ENCODE measurements at regions not wholly inside any gene's neighbourhood (a gene's known extent, or its start where the extent isn't known, plus 50 kb on each side); places are given as distances from the start of the nearest gene placed in this dataset.

DNA sequence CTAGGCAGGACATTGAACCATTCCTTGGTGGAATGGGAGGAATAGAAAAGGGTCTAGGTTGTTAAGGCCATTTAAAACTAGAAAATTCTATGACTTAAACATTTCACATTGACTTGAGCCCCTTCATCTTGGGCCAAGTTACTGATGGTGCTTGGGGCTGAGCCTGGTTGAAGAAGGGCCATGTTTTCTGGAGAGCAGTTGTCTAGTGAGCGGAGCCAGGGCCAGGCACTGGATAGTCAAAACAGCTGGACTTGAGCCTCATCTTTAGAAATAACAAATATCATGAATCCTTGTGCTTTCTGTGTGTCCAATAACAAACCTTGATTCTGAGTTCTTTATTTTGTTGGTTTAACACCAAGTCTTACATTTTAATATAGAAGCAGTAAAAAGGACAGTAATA, 134.6 kb upstream of the TCF21 start:
- TF ChIP-seq, protein P1, sequence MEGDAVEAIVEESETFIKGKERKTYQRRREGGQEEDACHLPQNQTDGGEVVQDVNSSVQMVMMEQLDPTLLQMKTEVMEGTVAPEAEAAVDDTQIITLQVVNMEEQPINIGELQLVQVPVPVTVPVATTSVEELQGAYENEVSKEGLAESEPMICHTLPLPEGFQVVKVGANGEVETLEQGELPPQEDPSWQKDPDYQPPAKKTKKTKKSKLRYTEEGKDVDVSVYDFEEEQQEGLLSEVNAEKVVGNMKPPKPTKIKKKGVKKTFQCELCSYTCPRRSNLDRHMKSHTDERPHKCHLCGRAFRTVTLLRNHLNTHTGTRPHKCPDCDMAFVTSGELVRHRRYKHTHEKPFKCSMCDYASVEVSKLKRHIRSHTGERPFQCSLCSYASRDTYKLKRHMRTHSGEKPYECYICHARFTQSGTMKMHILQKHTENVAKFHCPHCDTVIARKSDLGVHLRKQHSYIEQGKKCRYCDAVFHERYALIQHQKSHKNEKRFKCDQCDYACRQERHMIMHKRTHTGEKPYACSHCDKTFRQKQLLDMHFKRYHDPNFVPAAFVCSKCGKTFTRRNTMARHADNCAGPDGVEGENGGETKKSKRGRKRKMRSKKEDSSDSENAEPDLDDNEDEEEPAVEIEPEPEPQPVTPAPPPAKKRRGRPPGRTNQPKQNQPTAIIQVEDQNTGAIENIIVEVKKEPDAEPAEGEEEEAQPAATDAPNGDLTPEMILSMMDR (IDR thresholded peaks at IDR 0.05): no peak

DNA sequence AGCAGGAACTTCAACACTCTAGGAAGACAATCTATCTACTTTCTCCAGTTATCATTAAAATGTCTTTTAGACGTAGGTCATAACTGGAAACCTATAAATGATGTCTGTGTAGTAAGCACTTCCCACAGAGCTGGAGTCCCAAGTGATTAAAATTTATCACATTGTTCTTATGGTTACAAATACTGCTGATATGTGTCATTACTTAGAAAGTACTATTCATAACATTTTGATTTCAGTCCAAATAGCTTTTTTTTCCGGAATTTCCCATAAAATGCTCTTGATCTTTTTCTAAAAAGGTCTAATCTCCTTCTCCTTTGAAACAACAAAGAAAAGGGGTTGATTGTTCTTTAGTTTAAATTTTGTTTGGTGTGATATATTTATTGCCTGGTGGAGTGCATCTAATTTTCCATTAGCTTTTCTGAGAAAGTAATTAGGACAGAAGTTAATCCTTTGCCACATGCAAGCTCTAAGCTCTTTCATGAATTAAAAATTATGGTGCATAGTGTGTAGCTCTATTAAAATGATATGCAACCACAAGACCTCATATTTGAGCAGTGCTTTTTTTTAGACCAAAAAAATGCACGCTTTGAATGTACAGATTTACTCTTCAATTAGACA, 132.7 kb upstream of the TCF21 start:
- TF ChIP-seq, protein P1 (IDR thresholded peaks at IDR 0.05): no peak

DNA sequence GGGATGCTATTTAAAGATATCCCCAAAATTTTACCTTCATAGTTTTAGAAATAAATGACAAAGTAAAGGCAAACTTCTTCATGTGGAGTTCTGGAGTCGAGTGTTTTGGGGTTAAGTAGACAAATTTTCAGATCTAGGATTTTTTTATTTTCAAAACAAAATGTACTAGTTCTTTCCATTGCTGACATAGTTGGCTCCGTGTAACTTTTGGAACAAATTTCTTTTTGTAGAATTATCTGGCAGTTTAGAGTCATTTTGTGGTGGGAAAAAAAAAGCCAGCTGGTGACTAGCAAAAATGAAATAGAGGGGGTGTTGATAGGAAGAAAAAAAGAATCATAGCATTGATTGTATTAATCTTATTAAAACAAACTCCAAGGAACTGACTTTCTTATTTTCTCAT, 131.6 kb upstream of the TCF21 start:
- TF ChIP-seq, protein P1 (IDR thresholded peaks at IDR 0.05): no peak

DNA sequence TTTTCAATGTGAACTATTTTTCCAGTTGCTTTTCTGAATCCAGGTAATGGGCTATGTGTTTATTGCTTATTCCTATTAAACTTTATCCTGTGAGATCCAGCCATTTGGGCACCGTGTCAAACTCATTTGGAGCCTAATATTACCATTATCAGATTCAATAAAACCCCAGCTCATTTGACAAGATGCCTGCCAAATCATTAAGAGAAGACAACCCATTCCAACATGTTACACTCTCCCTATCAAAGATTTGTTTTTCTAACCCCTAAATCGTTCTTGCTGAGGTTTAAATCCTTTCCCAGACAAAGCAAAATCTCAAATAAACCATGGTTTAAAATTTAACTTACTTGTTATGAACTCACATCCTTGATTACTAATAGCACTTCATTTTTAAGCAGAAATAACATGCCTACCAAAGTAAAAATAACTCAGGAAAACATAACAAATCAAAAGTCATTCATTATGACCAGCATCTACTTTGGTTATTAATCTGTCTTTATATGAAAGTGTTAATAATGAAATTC, 130.0 kb upstream of the TCF21 start:
- TF ChIP-seq, protein P1 (IDR thresholded peaks at IDR 0.05): no peak

DNA sequence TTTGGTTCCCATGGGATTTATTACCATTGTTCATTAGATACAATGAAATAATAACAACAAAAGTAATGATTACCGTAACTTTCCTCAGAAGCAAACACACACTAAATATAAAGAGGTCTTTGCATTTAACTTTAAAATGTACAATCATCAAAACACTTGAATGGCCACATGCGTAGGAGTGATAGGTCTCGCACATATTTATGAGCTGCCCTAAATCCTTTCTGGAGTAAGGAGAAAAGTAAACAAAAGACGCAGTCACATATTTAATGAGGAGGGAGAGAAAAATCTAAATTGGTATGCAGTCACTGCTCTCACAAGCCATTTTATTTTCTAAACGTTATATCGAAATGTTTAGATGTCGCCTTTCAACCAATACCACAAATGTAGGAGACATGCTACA, 129.4 kb upstream of the TCF21 start:
- TF ChIP-seq, protein P1 (IDR thresholded peaks at IDR 0.05): no peak

DNA sequence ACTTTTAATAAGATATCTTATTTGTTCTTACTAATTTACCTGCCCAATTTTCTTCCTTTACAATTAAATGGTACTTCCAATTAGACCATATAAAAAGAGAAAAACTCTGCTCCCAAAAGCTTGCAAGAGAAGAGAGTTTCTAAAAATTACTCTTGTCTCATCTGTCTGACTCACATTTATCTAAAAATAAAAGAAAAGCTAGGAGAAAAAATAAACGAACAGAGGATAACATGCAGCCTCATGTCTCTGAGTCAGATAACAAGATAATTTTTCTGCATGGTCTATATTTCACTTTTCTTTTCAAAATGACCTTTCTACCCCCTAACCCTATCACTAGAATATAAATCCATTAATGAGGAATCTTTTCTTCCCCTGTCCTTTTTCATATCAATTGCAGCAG, 127.2 kb upstream of the TCF21 start:
- TF ChIP-seq, protein P1 (IDR thresholded peaks at IDR 0.05): no peak

DNA sequence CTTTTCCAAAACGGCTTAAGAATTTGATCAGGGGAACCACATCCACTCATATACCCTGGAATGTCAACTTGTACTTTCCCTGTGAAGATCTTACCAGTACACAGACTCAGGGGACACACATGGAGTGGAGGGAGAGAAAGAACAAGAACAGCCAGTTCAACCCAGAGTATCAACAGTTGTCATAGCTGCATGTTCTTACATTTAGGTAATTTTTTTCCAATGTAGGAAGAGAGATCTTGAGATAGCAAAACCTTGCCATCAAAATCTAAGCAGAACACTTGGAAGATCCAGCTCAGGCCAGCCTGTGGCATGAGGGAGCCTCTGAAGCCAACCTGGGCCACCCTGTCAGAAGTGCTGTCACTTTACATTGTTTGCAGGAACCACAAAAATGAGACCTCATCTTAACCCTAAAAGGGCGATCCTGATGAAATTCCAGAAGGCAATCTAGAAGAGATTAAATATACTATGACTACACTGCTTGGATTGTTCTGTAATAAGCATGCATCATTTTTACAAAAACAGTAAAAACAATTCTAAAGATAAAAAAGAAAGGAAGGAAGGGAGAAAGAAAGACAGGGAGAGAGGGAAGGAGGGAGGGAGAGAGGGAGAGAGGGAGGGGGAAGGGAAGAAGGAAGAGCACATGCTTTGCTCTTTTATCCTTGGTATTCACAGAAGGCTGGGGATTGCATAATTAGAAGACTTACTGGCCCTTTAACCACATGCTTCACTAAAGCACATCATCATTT, 124.7 kb upstream of the TCF21 start:
- TF ChIP-seq, protein P1 (IDR thresholded peaks at IDR 0.05): no peak
